Bone marrow (tissue), 2 donors: ENCODE measurements at regions not wholly inside any gene's neighbourhood (a gene's known extent, or its start where the extent isn't known, plus 50 kb on each side); places are given as distances from the start of the nearest gene placed in this dataset.

Source experiments
- DNase-seq, 2 donors: peaks; one replicate each; lab custom pipeline; 2025; lab: John Stamatoyannopoulos, UW

DNA sequence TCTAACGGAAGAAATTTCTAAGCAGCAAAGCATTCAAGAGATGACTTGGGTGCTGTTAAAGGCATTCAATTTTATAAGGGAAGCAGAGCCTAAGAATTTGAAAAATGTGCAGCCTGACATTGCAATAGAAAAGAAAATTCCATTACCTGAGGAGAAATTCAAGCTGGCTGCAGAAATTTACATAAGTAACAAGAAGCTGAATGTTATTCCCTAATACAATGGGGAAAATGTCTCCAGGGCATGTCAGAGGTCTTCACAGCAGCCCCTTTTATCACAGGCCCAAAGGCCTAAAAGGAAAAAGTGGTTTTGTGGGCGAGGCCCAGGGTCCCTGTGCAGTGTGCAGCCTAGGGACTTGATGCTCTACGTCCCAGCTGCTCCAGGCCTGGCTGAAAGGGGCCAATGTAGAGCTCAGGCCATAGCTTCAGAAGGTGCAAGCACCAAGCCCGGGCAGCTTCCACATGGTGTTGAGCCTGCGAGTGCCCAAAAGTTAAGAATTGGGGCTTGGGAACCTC is 306.7 kb downstream of the RDH14 start:
- no peak for DNase-seq

- DNase-seq: no peak
Measured at GRCh38 chr2:18251486-18251885, 309.0 kb downstream of the RDH14 start.

GRCh38 chr2:18247282-18248110 is 313.0 kb downstream of the RDH14 start:
- DNase-seq: no peak

- no peak for DNase-seq
Measured at GRCh38 chr2:18245375-18245774, 315.1 kb downstream of the RDH14 start.

- no peak for DNase-seq
Measured at GRCh38 chr2:18244845-18245244, 315.6 kb downstream of the RDH14 start.

DNA sequence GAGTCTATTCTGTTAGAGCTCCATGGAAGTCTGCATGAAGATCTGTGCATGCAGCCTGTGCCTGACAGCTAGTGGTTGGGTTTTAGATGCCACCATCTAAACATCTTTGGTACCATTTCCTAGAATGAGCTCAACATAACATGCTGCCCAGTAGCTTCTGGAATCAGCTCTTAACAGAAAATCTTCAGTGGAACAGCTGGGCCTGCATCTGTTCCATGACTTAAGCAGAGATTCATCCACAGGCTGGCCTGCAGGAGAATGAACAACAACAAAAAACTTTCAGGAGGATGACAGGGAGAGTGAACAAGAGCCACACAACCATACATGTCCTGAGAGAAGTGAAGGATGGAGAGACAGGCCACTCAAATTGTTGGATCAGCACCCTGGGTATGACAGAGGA is 316.6 kb downstream of the RDH14 start:
- no peak for DNase-seq

GRCh38 chr2:18242716-18243115 is 317.7 kb downstream of the RDH14 start:
- DNase-seq: no peak

DNA sequence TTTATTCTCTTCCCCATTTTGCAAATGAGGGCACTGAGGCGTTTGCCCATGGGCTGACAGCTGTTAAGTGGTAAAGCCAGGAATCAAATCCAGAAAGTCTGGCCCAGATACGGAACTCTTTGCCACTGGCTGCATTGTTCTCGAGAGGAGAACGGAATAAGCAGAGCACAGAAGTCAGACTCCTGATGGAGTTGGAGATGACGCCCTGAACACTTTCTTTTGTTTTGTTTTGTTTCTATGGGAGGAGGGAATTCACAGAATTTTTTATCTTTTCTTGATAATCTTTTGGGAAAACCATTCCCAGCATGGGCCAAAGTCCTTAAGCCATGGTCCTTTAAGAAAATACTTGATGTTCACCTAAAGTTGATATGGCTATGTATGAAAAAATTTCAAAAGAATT is 322.2 kb downstream of the RDH14 start:
- no peak for DNase-seq

- DNase-seq: no peak
Measured at GRCh38 chr2:18237298-18237697, 323.2 kb downstream of the RDH14 start.

- no peak for DNase-seq
Measured at GRCh38 chr2:18232731-18233438, 327.6 kb downstream of the RDH14 start.

DNA sequence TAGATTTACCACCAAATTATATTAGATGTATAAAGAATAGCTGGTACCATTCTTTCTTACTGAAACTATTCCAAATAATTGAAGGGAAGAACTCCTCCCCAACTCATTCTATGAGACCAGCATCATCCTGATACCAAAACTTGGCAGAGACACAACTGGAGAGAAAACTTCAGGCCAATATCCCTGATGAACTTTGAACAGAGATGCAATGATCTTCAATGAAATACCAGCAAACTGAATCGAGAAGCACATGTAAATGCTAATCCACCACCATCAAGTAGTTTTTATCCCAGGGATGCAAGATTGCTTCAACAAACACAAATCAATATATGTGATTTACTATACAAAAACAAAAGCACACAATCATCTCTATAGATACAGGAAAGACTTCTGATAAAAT is 329.8 kb downstream of the RDH14 start:
- no peak for DNase-seq

GRCh38 chr2:18219676-18220075 is 340.8 kb downstream of the RDH14 start:
- no peak for DNase-seq

DNA sequence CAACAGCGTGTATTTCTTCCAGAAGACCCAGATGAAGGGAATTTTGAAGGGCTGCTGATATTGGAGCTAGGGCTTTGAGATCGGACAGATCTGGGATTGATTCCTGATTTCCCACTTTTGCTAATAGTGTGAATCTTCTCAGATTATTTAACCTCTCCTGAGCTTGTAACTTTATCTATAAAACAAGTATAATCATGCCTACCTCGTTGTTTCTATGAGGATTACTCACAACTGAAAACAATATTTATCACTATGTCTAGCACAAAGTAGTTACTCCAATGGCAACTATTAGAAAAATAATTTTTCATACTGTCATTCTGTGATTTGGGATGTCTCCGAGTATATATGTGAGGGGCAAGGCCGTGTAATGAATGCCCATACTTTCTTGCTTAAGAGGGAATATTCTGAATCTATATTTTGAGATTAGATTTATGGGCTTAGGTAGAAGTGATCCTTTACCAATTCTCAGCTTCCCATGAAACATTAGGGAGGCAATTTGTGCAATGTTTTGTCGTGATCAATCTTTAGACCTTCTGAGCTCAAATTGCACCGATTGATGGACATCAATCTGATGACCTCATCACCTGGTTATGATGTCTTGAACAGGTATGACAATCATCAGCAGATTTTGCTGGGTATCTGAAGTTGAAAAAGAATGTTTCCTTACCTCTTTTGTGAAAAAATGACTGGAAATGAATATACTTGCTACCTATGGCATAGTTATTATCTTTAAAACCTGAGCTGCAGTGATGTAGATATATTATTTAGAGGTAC is 339.9 kb downstream of the KCNS3 start:
- no peak for DNase-seq

GRCh38 chr2:18214936-18215335 is 336.5 kb downstream of the KCNS3 start:
- DNase-seq: no peak

- no peak for DNase-seq
Measured at GRCh38 chr2:18213986-18214385, 335.5 kb downstream of the KCNS3 start.

DNA sequence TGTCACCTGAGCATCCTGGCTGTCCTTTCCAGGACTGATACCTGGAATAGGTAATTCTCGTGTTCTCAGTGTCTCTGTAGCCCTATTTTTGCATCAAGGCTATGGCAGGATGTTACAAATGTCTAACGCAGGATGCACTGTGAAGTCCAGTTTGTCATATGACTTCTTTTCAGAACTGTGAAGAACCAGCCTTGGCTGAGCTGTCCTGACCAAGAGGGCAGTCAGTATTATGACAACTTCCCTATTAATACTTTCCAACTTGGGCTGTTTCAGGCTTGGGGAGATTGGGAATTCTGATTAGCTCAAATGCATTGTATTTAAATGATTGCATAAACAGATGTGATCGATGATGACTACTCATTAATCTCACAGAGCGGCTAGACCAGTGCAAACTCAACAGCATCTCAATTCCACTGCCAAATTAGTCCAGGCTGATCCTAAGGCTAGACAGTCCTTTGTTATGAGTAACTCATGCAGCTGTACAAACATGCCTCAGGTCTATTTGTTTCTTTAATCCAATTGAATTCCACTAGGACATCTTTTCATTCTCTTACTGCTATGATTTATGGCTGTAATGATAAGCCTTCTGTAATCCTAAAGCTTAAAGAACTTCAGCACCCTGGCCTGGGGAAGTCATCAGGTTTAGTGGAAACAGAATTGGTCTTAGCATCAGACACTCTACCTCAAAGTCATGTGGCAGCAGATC is 331.6 kb downstream of the KCNS3 start:
- DNase-seq: no peak

GRCh38 chr2:18208956-18209355 is 330.5 kb downstream of the KCNS3 start:
- DNase-seq: no peak

- DNase-seq: no peak
Measured at GRCh38 chr2:18200771-18201170, 322.3 kb downstream of the KCNS3 start.

DNA sequence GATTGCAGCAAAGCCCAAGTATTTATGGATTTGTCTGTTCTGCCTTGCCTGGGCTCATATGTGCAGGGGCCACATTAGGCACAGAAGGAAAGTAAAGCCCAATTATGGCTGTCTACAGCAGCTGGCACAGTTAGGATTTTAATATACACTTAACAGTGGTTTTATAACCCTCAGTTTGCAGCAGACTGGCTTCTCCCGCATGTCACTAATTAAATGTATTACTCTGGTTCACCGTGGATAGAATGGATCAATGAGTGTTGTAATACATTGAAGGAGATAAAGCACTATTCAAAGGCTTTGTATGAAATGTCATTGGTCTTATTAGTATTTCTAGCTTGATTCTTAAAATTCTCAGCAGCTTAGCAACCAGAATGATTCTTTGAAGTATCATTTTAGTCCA is 320.2 kb downstream of the KCNS3 start:
- DNase-seq: no peak

- no peak for DNase-seq
Measured at GRCh38 chr2:18194161-18194560, 315.7 kb downstream of the KCNS3 start.

DNA sequence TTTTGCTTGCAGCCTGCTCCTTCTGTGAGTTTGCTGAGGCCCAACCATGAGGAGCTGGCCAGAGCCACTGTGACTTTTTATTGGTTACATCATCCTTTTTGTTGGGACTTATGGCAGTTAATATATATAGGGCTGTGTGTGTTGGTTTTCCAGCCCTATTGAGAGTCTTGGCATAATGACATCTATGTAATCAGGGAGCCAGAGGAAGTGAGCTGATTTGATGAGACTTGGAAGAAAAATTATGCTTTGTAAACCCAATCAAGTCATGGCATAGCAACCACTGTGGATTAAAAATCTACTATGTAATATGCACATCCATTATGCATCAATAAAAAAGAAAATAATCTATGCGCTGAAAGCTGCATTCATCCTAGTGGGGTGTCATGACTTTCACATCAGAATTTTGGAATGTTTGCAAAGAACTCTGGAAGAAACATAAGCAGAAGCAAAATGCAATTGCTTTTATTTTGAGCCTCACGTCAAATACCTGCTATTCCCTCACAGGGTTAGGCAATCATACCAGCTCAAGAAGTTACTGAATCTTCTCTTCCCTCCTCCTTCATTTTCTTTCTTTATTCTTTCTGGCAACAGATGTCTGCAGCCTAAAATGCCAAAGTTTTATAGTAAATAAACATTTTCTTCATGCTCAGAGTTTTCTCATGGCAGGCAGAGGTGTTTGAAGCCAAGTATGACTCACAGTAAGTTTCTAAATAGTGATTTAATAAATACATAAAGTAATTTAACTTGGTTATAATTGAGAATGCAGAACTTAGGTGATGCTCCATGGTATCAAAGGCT is 308.5 kb downstream of the KCNS3 start:
- DNase-seq: no peak
